Activated CD4-positive, alpha-beta T cell treated with anti-CD3 and anti-CD28 coated beads, Interleukin-2, amount 50 U/mL, for 1 hour (primary cell): ENCODE measurements at regions not wholly inside any gene's neighbourhood (a gene's known extent, or its start where the extent isn't known, plus 50 kb on each side); places are given as distances from the start of the nearest gene placed in this dataset.
"Not testable (repeated sequence)": the region's sequence is repeated elsewhere in the genome, so short reads cannot be mapped to it uniquely, and the experiment has no call there.

Experiments used
- DNase-seq: peaks from one replicate; pipeline ENCODE4 v3.0.0-alpha.2; 2020

GRCh38 chr1:56142301-56142700 lies 437.1 kb downstream of the PLPP3 start:
- DNase-seq: no peak

- no peak for DNase-seq
Observed at GRCh38 chr1:56139836-56140235, 439.5 kb downstream of the PLPP3 start.

GRCh38 chr1:56137521-56138505 lies 441.6 kb downstream of the PLPP3 start:
- DNase-seq: no peak

GRCh38 chr1:56137090-56137489 lies 442.3 kb downstream of the PLPP3 start:
- no peak for DNase-seq

- DNase-seq: no peak
Observed at GRCh38 chr1:56135864-56136147, 443.6 kb downstream of the PLPP3 start.

- no peak for DNase-seq
Observed at GRCh38 chr1:56135069-56135863, 444.1 kb downstream of the PLPP3 start.

- DNase-seq: no peak
Observed at GRCh38 chr1:56133522-56134472, 445.6 kb downstream of the PLPP3 start.

- DNase-seq: no peak
Observed at GRCh38 chr1:56132520-56132919, 446.8 kb downstream of the PLPP3 start.

- DNase-seq: no peak
Observed at GRCh38 chr1:56129837-56130236, 449.5 kb downstream of the PLPP3 start.

- no peak for DNase-seq
Observed at GRCh38 chr1:56125316-56125715, 454.0 kb downstream of the PLPP3 start.

GRCh38 chr1:56123826-56124225 lies 455.5 kb downstream of the PLPP3 start:
- DNase-seq: no peak

GRCh38 chr1:56123421-56123820 lies 455.9 kb downstream of the PLPP3 start:
- DNase-seq: no peak

- DNase-seq: no peak
Observed at GRCh38 chr1:56120021-56120420, 459.3 kb downstream of the PLPP3 start.

GRCh38 chr1:56118676-56119075 lies 460.7 kb downstream of the PLPP3 start:
- DNase-seq: not testable (repeated sequence)

- DNase-seq: no peak
Observed at GRCh38 chr1:56115701-56116100, 463.7 kb downstream of the PLPP3 start.

GRCh38 chr1:56113679-56114078 lies 465.7 kb downstream of the PLPP3 start:
- DNase-seq: no peak

- DNase-seq: no peak
Observed at GRCh38 chr1:56107275-56107638, 472.1 kb downstream of the PLPP3 start.

GRCh38 chr1:56106531-56107274 lies 472.7 kb downstream of the PLPP3 start:
- DNase-seq: no peak

GRCh38 chr1:56105397-56105796 lies 474.0 kb downstream of the PLPP3 start:
- DNase-seq: no peak

GRCh38 chr1:56099766-56100265 lies 479.5 kb downstream of the PLPP3 start:
- no peak for DNase-seq

GRCh38 chr1:56098946-56099345 lies 480.4 kb downstream of the PLPP3 start:
- no peak for DNase-seq

GRCh38 chr1:56097713-56098112 lies 481.6 kb downstream of the PLPP3 start:
- DNase-seq: no peak
